T-cell (primary cell): ENCODE measurements at regions not wholly inside any gene's neighbourhood (a gene's known extent, or its start where the extent isn't known, plus 50 kb on each side); places are given as distances from the start of the nearest gene placed in this dataset.
"Not testable (repeated sequence)": the region's sequence is repeated elsewhere in the genome, so short reads cannot be mapped to it uniquely, and the experiment has no call there.

ENCODE experiments used
- ATAC-seq, 4 experiments: fragments of 200-7000 bp in 3 of 4; fragments of 150-1000 bp in 1 of 4; cut with Tn5 transposase; replicated peaks in 1 of 4; 1 replicate in 3 of 4; 2 replicates in 1 of 4; pipeline ENCODE4 v1.10.0; 2021; ENCODE audit warnings: moderate library complexity in 3 of 4, mild to moderate bottlenecking in 2 of 4, moderate number of reproducible peaks in 1 of 4
- CTCF ChIA-PET, 2 donors: fragments of 300-600 bp; sonication (Branson Sonifier 250); formaldehyde crosslinking; loops; one replicate each; lab custom pipeline; 2022; ENCODE audit warnings: antibody characterized with exemption in 2 of 2; lab: Charles Lee
- POLR2A ChIA-PET, 2 donors: fragments of 300-600 bp; sonication (Branson Sonifier 250); formaldehyde crosslinking; loops; one replicate each; lab custom pipeline; 2022; ENCODE audit warnings: antibody characterized with exemption in 2 of 2; lab: Charles Lee
- DNase-seq, 35 experiments: peaks; one replicate each; pipeline versions ENCODE4 v3.0.0 to v3.0.0-alpha.2; 2013 to 2023
- H3K27ac ChIP-seq: one replicate; pipeline ENCODE4 v1.5.1; 2013; ENCODE audit warnings: low read length
- H3K27me3 ChIP-seq, 2 experiments: replicated peaks in 1 of 2; 1 replicate in 1 of 2; 2 replicates in 1 of 2; pipeline versions ENCODE4 v1.6.1 to v1.7.0; 2013; ENCODE audit warnings: low read length in 1 of 2, mixed read lengths in 1 of 2; ENCODE audit not compliant: control insufficient read depth in 2 of 2, insufficient read depth in 2 of 2; ENCODE audit errors: extremely low read depth in 1 of 2
- H3K36me3 ChIP-seq, 2 donors: 1 replicate in 1 of 2; 2 replicates in 1 of 2; pipeline versions ENCODE4 v1.6.1 to v1.7.0; 2013; ENCODE audit warnings: low read length in 1 of 2; ENCODE audit not compliant: control insufficient read depth in 2 of 2, insufficient read depth in 1 of 2; ENCODE audit errors: extremely low read depth in 1 of 2
- H3K4me1 ChIP-seq, 2 experiments: 1 replicate in 1 of 2; 2 replicates in 1 of 2; pipeline versions ENCODE4 v1.6.1 to v1.7.0; 2013; ENCODE audit warnings: low read length in 2 of 2, mixed read lengths in 1 of 2; ENCODE audit not compliant: insufficient read depth in 2 of 2, control insufficient read depth in 1 of 2; ENCODE audit errors: extremely low read depth in 1 of 2
- H3K4me3 ChIP-seq, 2 donors: 1 replicate in 1 of 2; 2 replicates in 1 of 2; pipeline versions ENCODE4 v1.5.1 to v1.7.0; 2013; ENCODE audit warnings: mild to moderate bottlenecking in 2 of 2, low read length in 1 of 2, moderate library complexity in 1 of 2; ENCODE audit not compliant: control insufficient read depth in 1 of 2; ENCODE audit errors: extremely low read depth in 1 of 2
- H3K9me3 ChIP-seq: 2 replicates; pipeline ENCODE4 v1.7.0; 2013
- H3K27ac Mint-ChIP-seq, 2 donors: one replicate each; pipeline ENCODE4 v1.8.0; 2020 to 2021; ENCODE audit warnings: mild to moderate bottlenecking in 2 of 2, mixed read lengths in 2 of 2
- H3K27me3 Mint-ChIP-seq, 2 donors: one replicate each; pipeline ENCODE4 v1.8.0; 2021 to 2022; ENCODE audit warnings: mixed read lengths in 2 of 2
- H3K36me3 Mint-ChIP-seq: one replicate; pipeline ENCODE4 v1.8.0; 2021; ENCODE audit warnings: mixed read lengths
- H3K4me1 Mint-ChIP-seq, 3 donors: one replicate each; pipeline ENCODE4 v1.8.0; 2020 to 2022; ENCODE audit warnings: mixed read lengths in 3 of 3, mild to moderate bottlenecking in 1 of 3
- H3K4me3 Mint-ChIP-seq, 3 donors: one replicate each; pipeline ENCODE4 v1.8.0; 2020 to 2022; ENCODE audit warnings: mild to moderate bottlenecking in 3 of 3, mixed read lengths in 3 of 3, moderate library complexity in 3 of 3
- H3K9me3 Mint-ChIP-seq, 3 donors: one replicate each; pipeline ENCODE4 v1.8.0; 2020 to 2022; ENCODE audit warnings: mixed read lengths in 3 of 3
- whole genome bisulfite sequencing: methylation state at CpG from one replicate; pipeline ENCODE4 v1.1.5; 2013; ENCODE audit warnings: missing lambda C conversion rate; ENCODE audit not compliant: insufficient coverage; 5-methylcytosine and 5-hydroxymethylcytosine counted together

GRCh38 chr6:138674444-138674843 is 99.1 kb upstream of the CCDC28A start:
- H3K36me3 Mint-ChIP-seq, H3K4me1 Mint-ChIP-seq, H3K4me1 ChIP-seq, H3K27me3 Mint-ChIP-seq, ATAC-seq, H3K4me3 Mint-ChIP-seq, H3K36me3 ChIP-seq, H3K9me3 Mint-ChIP-seq, H3K27me3 ChIP-seq, H3K4me3 ChIP-seq, CTCF ChIA-PET, DNase-seq, H3K27ac Mint-ChIP-seq, H3K9me3 ChIP-seq, H3K27ac ChIP-seq: not testable (repeated sequence)
- POLR2A ChIA-PET = interaction anchor here in 1 of 2 donors (0.6 kb wide), 1 partner anchor 15 kb away, joined by 3 read pairs; no protein-coding TSS in a partner anchor
- WGBS = 90% methylated on average over 2 of the region's 4 CpGs

- Mint-ChIP-seq H3K9me3 (no peaks in the 10 kb centered on the region), H3K4me1 (no peaks in the 10 kb centered on the region), H3K27me3 (peaks cover 5% of the 10 kb centered on the region in 2 donors), H3K36me3 (no peaks in the 10 kb centered on the region), H3K27ac (no peak overlapping the region), H3K4me3 (no peak overlapping the region)
- H3K27ac ChIP-seq = no peak overlapping the region
- DNase-seq (no peak), ATAC-seq (no peak)
- no peaks in the 10 kb centered on the region for H3K9me3 ChIP-seq
- WGBS = 96% methylated on average over 5 of the region's 6 CpGs
- ChIA-PET CTCF (no interaction called here), POLR2A (no interaction called here)
- H3K4me3 ChIP-seq = no peak overlapping the region
- H3K36me3 ChIP-seq = no peaks in the 10 kb centered on the region
- H3K27me3 ChIP-seq = peaks cover 0 to 4% of the 10 kb centered on the region in 2 experiments
- H3K4me1 ChIP-seq = no peaks in the 10 kb centered on the region
Observed at GRCh38 chr6:138677538-138677937, 96.0 kb upstream of the CCDC28A start.

GRCh38 chr6:138678168-138678567 is 95.4 kb upstream of the CCDC28A start:
- Histone ChIP-seq H3K9me3 (no peaks in the 10 kb centered on the region), H3K27ac (no peak overlapping the region), H3K36me3 (no peaks in the 10 kb centered on the region), H3K4me1 (no peaks in the 10 kb centered on the region), H3K27me3 (peaks cover 0 to 10% of the 10 kb centered on the region in 2 experiments), H3K4me3 (no peak overlapping the region)
- DNase-seq = no peak
- ChIA-PET CTCF (no interaction called here), POLR2A (no interaction called here)
- Mint-ChIP-seq H3K9me3 (no peaks in the 10 kb centered on the region), H3K36me3 (no peaks in the 10 kb centered on the region), H3K4me3 (no peak overlapping the region), H3K4me1 (no peaks in the 10 kb centered on the region), H3K27me3 (peaks cover 5% of the 10 kb centered on the region in 2 donors), H3K27ac (no peak overlapping the region)
- ATAC-seq = no peak

- no peak for ATAC-seq
Observed at GRCh38 chr6:138680085-138680484, 93.5 kb upstream of the CCDC28A start.

GRCh38 chr6:138681627-138682026 is 91.9 kb upstream of the CCDC28A start:
- DNase-seq (no peak), ATAC-seq (no peak)
- Mint-ChIP-seq H3K27ac (no peak overlapping the region), H3K4me3 (no peak overlapping the region), H3K4me1 (no peaks in the 10 kb centered on the region), H3K9me3 (no peaks in the 10 kb centered on the region), H3K27me3 (peaks cover 5% of the 10 kb centered on the region in 2 donors), H3K36me3 (no peaks in the 10 kb centered on the region)
- no peaks in the 10 kb centered on the region for H3K4me1 ChIP-seq
- WGBS = no CpG with 5 or more reads among the region's 4 CpGs
- H3K9me3 ChIP-seq = no peaks in the 10 kb centered on the region
- H3K4me3 ChIP-seq = no peak overlapping the region
- no peak overlapping the region for H3K27ac ChIP-seq
- ChIA-PET CTCF (no interaction called here), POLR2A (no interaction called here)
- no peaks in the 10 kb centered on the region for H3K36me3 ChIP-seq
- peaks cover 0 to 11% of the 10 kb centered on the region in 2 experiments for H3K27me3 ChIP-seq

More at GRCh38 chr6:138680085-138680484, 93.5 kb upstream of the CCDC28A start:
- no peaks in the 10 kb centered on the region for H3K9me3 ChIP-seq
- 76% methylated on average over 3 of the region's 4 CpGs for WGBS
- H3K36me3 ChIP-seq = no peaks in the 10 kb centered on the region
- no peak overlapping the region for H3K4me3 Mint-ChIP-seq
- no peak overlapping the region for H3K27ac ChIP-seq
- CTCF ChIA-PET = no interaction called here
- H3K4me3 ChIP-seq = no peak overlapping the region
- H3K27me3 Mint-ChIP-seq = peaks cover 5% of the 10 kb centered on the region in 2 donors
- H3K4me1 Mint-ChIP-seq = no peaks in the 10 kb centered on the region
- no peaks in the 10 kb centered on the region for H3K36me3 Mint-ChIP-seq
- H3K4me1 ChIP-seq = no peaks in the 10 kb centered on the region
- peaks cover 0 to 11% of the 10 kb centered on the region in 2 experiments for H3K27me3 ChIP-seq
- H3K27ac Mint-ChIP-seq = no peak overlapping the region
- POLR2A ChIA-PET = interaction anchor here in 1 of 2 donors (0.6 kb wide), 2 partner anchors 29 to 75 kb away, joined by 3 read pairs; no protein-coding TSS in a partner anchor
- DNase-seq = no peak
- H3K9me3 Mint-ChIP-seq = no peaks in the 10 kb centered on the region

GRCh38 chr6:138682704-138683527 is 90.7 kb upstream of the CCDC28A start:
- Mint-ChIP-seq H3K9me3 (no peaks in the 10 kb centered on the region), H3K36me3 (no peaks in the 10 kb centered on the region), H3K27ac (no peak overlapping the region), H3K4me3 (no peak overlapping the region), H3K27me3 (peaks cover 5% of the 10 kb centered on the region in 2 donors), H3K4me1 (no peaks in the 10 kb centered on the region)
- peaks cover 0 to 11% of the 10 kb centered on the region in 2 experiments for H3K27me3 ChIP-seq
- WGBS = 85% methylated on average over 20 of the region's 26 CpGs
- CTCF ChIA-PET = no interaction called here
- no peaks in the 10 kb centered on the region for H3K36me3 ChIP-seq
- H3K27ac ChIP-seq = no peak overlapping the region
- POLR2A ChIA-PET = no interaction called here
- DNase-seq = no peak
- H3K4me1 ChIP-seq = no peaks in the 10 kb centered on the region
- no peaks in the 10 kb centered on the region for H3K9me3 ChIP-seq
- no peak overlapping the region for H3K4me3 ChIP-seq
- ATAC-seq = no peak
